GM21723 (cell line): ENCODE measurements at regions not wholly inside any gene's neighbourhood (a gene's known extent, or its start where the extent isn't known, plus 50 kb on each side); places are given as distances from the start of the nearest gene placed in this dataset.
"Not testable (repeated sequence)": the region's sequence is repeated elsewhere in the genome, so short reads cannot be mapped to it uniquely, and the experiment has no call there.

ENCODE experiments used
- ATAC-seq: cut with Tn5 transposase; IDR thresholded peaks from one replicate; pipeline ENCODE4 v1.9.1; 2021; ENCODE audit warnings: mild to moderate bottlenecking, moderate library complexity; ENCODE audit not compliant: unreplicated experiment

GRCh38 chr5:67992923-67993322 lies 222.6 kb upstream of the PIK3R1 start:
- no peak for ATAC-seq

- ATAC-seq, result no peak
These were observed 226.1 kb upstream of the PIK3R1 start for GRCh38 chr5:67989456-67989855.

GRCh38 chr5:67986761-67987160 lies 228.8 kb upstream of the PIK3R1 start:
- no peak for ATAC-seq

- ATAC-seq, result no peak
These were observed 229.7 kb upstream of the PIK3R1 start for GRCh38 chr5:67985686-67986387.

GRCh38 chr5:67984546-67984945 lies 231.0 kb upstream of the PIK3R1 start:
- ATAC-seq, result no peak

GRCh38 chr5:67983251-67984110 lies 232.1 kb upstream of the PIK3R1 start:
- ATAC-seq, result no peak

GRCh38 chr5:67982160-67982559 lies 233.4 kb upstream of the PIK3R1 start:
- not testable (repeated sequence) for ATAC-seq

GRCh38 chr5:67978171-67978570 lies 237.4 kb upstream of the PIK3R1 start:
- ATAC-seq, result no peak

GRCh38 chr5:67976891-67977601 lies 238.5 kb upstream of the PIK3R1 start:
- ATAC-seq, result no peak

- ATAC-seq, result no peak
These were observed 239.4 kb upstream of the PIK3R1 start for GRCh38 chr5:67976181-67976580.

- ATAC-seq, result no peak
These were observed 241.1 kb upstream of the PIK3R1 start for GRCh38 chr5:67974471-67974870.

- no peak for ATAC-seq
These were observed 241.5 kb upstream of the PIK3R1 start for GRCh38 chr5:67974054-67974453.

- ATAC-seq, result no peak
These were observed 243.4 kb upstream of the PIK3R1 start for GRCh38 chr5:67971971-67972821.

- no peak for ATAC-seq
These were observed 244.2 kb upstream of the PIK3R1 start for GRCh38 chr5:67971223-67971830.

GRCh38 chr5:67969631-67970030 lies 245.9 kb upstream of the PIK3R1 start:
- no peak for ATAC-seq

- no peak for ATAC-seq
These were observed 246.4 kb upstream of the PIK3R1 start for GRCh38 chr5:67969176-67969575.

- ATAC-seq, result no peak
These were observed 248.8 kb upstream of the PIK3R1 start for GRCh38 chr5:67966712-67967111.

- no peak for ATAC-seq
These were observed 250.9 kb upstream of the PIK3R1 start for GRCh38 chr5:67964619-67965018.

- ATAC-seq, result no peak
These were observed 251.6 kb upstream of the PIK3R1 start for GRCh38 chr5:67963789-67964519.

GRCh38 chr5:67960939-67961338 lies 254.6 kb upstream of the PIK3R1 start:
- no peak for ATAC-seq
